22Rv1 (cell line): ENCODE measurements at regions not wholly inside any gene's neighbourhood (a gene's known extent, or its start where the extent isn't known, plus 50 kb on each side); places are given as distances from the start of the nearest gene placed in this dataset.

Experiments used
- ZFX ChIP-seq: fragments of 450-650 bp; IDR thresholded peaks from 2 replicates; pipeline ENCODE4 v1.6.1; 2017; ENCODE audit warnings: antibody characterized with exemption, borderline replicate concordance
- TF ChIP-seq, protein P1 (sequence below): fragments of 450-650 bp; IDR thresholded peaks from 2 replicates; pipeline ENCODE4 v1.5.1; 2017; ENCODE audit warnings: mild to moderate bottlenecking

DNA sequence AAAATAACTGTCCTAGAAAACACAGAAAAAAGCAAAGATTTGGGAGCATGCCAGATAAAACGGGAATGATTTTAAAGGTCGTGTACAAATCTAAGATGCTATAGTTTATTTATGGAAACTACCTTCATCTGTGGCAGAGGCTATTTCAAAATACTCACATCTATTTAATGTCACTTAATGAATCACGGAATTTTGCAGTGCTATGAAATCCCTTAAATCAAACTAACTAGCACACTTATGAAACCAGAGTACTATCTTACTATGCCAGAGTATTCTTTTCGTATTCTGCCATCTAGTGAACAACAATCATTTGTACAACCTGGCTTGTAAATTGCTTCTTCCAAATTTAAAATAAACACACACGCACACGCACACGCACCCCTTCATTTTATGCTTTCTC is 77.9 kb upstream of the BMP5 start:
- TF ChIP-seq, protein P1, sequence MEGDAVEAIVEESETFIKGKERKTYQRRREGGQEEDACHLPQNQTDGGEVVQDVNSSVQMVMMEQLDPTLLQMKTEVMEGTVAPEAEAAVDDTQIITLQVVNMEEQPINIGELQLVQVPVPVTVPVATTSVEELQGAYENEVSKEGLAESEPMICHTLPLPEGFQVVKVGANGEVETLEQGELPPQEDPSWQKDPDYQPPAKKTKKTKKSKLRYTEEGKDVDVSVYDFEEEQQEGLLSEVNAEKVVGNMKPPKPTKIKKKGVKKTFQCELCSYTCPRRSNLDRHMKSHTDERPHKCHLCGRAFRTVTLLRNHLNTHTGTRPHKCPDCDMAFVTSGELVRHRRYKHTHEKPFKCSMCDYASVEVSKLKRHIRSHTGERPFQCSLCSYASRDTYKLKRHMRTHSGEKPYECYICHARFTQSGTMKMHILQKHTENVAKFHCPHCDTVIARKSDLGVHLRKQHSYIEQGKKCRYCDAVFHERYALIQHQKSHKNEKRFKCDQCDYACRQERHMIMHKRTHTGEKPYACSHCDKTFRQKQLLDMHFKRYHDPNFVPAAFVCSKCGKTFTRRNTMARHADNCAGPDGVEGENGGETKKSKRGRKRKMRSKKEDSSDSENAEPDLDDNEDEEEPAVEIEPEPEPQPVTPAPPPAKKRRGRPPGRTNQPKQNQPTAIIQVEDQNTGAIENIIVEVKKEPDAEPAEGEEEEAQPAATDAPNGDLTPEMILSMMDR, result peak; percentile 70
- TF ChIP-seq ZFX, result no peak
